ENCODE measurements at regions not wholly inside any gene's neighbourhood (a gene's known extent, or its start where the extent isn't known, plus 50 kb on each side); places are given as distances from the start of the nearest gene placed in this dataset.

GRCh38 chr2:217647925-217648324 lies 354.9 kb downstream of the TNS1 start (continued):
- no peak for TF ChIP-seq SOX6 (IDR thresholded peaks at IDR 0.05)
- TF ChIP-seq SOX6 (CRISPR knock-in tag; IDR thresholded peaks at IDR 0.05), result peak; percentile 54
- TF ChIP-seq MEIS1 (CRISPR knock-in tag; IDR thresholded peaks at IDR 0.05; ENCODE audit: borderline replicate concordance), result no peak
- TF ChIP-seq IRF1 (CRISPR knock-in tag; IDR thresholded peaks at IDR 0.05; ENCODE audit: low read depth), result no peak
- peak; percentile 44; the same call in 1 of the 2 replicates for TF ChIP-seq ZBTB21 (CRISPR knock-in tag; IDR thresholded peaks at IDR 0.05)
- TF ChIP-seq ETV6 (CRISPR knock-in tag; conservative IDR thresholded peaks at IDR 0.05), result no peak
- no peak for TF ChIP-seq ERF (CRISPR knock-in tag; IDR thresholded peaks at IDR 0.05)
- no peak for TF ChIP-seq SOX13 (IDR thresholded peaks at IDR 0.05)
- TF ChIP-seq SOX13 (CRISPR knock-in tag; conservative IDR thresholded peaks at IDR 0.05 in 1 of 2, IDR thresholded peaks at IDR 0.05 in 1 of 2), result 0 out of 4 replicates have a peak, but pooled peaks of 1 of the 2 experiments have one; percentile 23
- TF ChIP-seq ZNF879 (CRISPR knock-in tag; IDR thresholded peaks at IDR 0.05), result no peak
- TF ChIP-seq ZFP82 (CRISPR knock-in tag; IDR thresholded peaks at IDR 0.05; ENCODE audit: borderline replicate concordance), result no peak
- TF ChIP-seq HDAC6 (IDR thresholded peaks at IDR 0.05; ENCODE audit: low read depth, low read length), result no peak
- TF ChIP-seq NR2F2 (IDR thresholded peaks at IDR 0.05; ENCODE audit: borderline replicate concordance, low read depth), result no peak
- no peak for TF ChIP-seq ZNF678 (CRISPR knock-in tag; IDR thresholded peaks at IDR 0.05)
- no peak for TF ChIP-seq RFX3 (CRISPR knock-in tag; IDR thresholded peaks at IDR 0.05)
- TF ChIP-seq HES4 (CRISPR knock-in tag; IDR thresholded peaks at IDR 0.05; ENCODE audit: borderline replicate concordance), result no peak
- TF ChIP-seq SP140L (CRISPR knock-in tag; IDR thresholded peaks at IDR 0.05; ENCODE audit: borderline replicate concordance), result no peak
- peak; percentile 54 for TF ChIP-seq HNF4A (CRISPR knock-in tag; IDR thresholded peaks at IDR 0.05)
- no peak for TF ChIP-seq MTA1 (CRISPR knock-in tag; IDR thresholded peaks at IDR 0.05; ENCODE audit: borderline replicate concordance)
- TF ChIP-seq ZNF20 (CRISPR knock-in tag; IDR thresholded peaks at IDR 0.05), result no peak
- TF ChIP-seq, protein P1, sequence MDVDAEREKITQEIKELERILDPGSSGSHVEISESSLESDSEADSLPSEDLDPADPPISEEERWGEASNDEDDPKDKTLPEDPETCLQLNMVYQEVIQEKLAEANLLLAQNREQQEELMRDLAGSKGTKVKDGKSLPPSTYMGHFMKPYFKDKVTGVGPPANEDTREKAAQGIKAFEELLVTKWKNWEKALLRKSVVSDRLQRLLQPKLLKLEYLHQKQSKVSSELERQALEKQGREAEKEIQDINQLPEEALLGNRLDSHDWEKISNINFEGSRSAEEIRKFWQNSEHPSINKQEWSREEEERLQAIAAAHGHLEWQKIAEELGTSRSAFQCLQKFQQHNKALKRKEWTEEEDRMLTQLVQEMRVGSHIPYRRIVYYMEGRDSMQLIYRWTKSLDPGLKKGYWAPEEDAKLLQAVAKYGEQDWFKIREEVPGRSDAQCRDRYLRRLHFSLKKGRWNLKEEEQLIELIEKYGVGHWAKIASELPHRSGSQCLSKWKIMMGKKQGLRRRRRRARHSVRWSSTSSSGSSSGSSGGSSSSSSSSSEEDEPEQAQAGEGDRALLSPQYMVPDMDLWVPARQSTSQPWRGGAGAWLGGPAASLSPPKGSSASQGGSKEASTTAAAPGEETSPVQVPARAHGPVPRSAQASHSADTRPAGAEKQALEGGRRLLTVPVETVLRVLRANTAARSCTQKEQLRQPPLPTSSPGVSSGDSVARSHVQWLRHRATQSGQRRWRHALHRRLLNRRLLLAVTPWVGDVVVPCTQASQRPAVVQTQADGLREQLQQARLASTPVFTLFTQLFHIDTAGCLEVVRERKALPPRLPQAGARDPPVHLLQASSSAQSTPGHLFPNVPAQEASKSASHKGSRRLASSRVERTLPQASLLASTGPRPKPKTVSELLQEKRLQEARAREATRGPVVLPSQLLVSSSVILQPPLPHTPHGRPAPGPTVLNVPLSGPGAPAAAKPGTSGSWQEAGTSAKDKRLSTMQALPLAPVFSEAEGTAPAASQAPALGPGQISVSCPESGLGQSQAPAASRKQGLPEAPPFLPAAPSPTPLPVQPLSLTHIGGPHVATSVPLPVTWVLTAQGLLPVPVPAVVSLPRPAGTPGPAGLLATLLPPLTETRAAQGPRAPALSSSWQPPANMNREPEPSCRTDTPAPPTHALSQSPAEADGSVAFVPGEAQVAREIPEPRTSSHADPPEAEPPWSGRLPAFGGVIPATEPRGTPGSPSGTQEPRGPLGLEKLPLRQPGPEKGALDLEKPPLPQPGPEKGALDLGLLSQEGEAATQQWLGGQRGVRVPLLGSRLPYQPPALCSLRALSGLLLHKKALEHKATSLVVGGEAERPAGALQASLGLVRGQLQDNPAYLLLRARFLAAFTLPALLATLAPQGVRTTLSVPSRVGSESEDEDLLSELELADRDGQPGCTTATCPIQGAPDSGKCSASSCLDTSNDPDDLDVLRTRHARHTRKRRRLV (CRISPR knock-in tag; IDR thresholded peaks at IDR 0.05), result no peak
- TF ChIP-seq TOPORS (CRISPR knock-in tag; IDR thresholded peaks at IDR 0.05), result no peak
- TF ChIP-seq, protein P2, sequence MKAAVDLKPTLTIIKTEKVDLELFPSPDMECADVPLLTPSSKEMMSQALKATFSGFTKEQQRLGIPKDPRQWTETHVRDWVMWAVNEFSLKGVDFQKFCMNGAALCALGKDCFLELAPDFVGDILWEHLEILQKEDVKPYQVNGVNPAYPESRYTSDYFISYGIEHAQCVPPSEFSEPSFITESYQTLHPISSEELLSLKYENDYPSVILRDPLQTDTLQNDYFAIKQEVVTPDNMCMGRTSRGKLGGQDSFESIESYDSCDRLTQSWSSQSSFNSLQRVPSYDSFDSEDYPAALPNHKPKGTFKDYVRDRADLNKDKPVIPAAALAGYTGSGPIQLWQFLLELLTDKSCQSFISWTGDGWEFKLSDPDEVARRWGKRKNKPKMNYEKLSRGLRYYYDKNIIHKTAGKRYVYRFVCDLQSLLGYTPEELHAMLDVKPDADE (CRISPR knock-in tag; IDR thresholded peaks at IDR 0.05), result no peak
- no peak for TF ChIP-seq FOXA3 (CRISPR knock-in tag; IDR thresholded peaks at IDR 0.05)
- peak; percentile 19 for TF ChIP-seq TEAD3 (CRISPR knock-in tag; optimal IDR thresholded peaks at IDR 0.05; ENCODE audit: borderline replicate concordance)
- no peak for TF ChIP-seq ZNF335 (CRISPR knock-in tag; IDR thresholded peaks at IDR 0.05)
- TF ChIP-seq SOX5 (CRISPR knock-in tag; IDR thresholded peaks at IDR 0.05; ENCODE audit: borderline replicate concordance), result 0 out of 2 replicates have a peak, but pooled peaks have one; percentile 21
- no peak for TF ChIP-seq ZMYM2 (CRISPR knock-in tag; IDR thresholded peaks at IDR 0.05)
